Endothelial cell of umbilical vein (primary cell): ENCODE measurements at regions not wholly inside any gene's neighbourhood (a gene's known extent, or its start where the extent isn't known, plus 50 kb on each side); places are given as distances from the start of the nearest gene placed in this dataset.

Experiments
- BruUV-seq: library from RNA; stranded (reverse); fragments of 400-500 nt; replicated peaks from 2 replicates; lab custom pipeline; 2021; lab: Mats Ljungman, UMichigan
- CTCF ChIA-PET: fragments of 300-600, 350-600 bp; sonication (Branson Sonifier 250); formaldehyde crosslinking; loops from one replicate; lab custom pipeline; 2021; ENCODE audit warnings: antibody characterized with exemption, inconsistent platforms; lab: Charles Lee
- POLR2A ChIA-PET: fragments of 300-600, 350-600 bp; sonication (Branson Sonifier 250); formaldehyde crosslinking; loops from one replicate; lab custom pipeline; 2021; ENCODE audit warnings: antibody characterized with exemption, inconsistent platforms; lab: Charles Lee
- DNase-seq: peaks from one replicate; pipeline ENCODE4 v3.0.0-alpha.2; 2011; ENCODE audit warnings: low read depth, low spot score
- FAIRE-seq: peaks from 2 replicates; lab custom pipeline; 2011; peaks lifted over from hg19 to GRCh38; lab: Jason Lieb, UNC
- H2AFZ ChIP-seq: 2 replicates; pipeline ENCODE4 v1.6.0; 2012; ENCODE audit warnings: low read depth, low read length, control low read depth, inconsistent platforms
- H3K27ac ChIP-seq: 2 replicates; pipeline ENCODE4 v1.5.1; 2011; ENCODE audit warnings: low read depth, mild to moderate bottlenecking, control low read depth, low read length, moderate library complexity; ENCODE audit not compliant: insufficient read depth
- H3K27me3 ChIP-seq, 2 experiments: 2 replicates each; pipeline versions ENCODE4 v1.6.0 to v1.6.1; 2011; ENCODE audit warnings: low read length in 2 of 2, mixed read lengths in 1 of 2; ENCODE audit not compliant: control insufficient read depth in 2 of 2, insufficient read depth in 2 of 2
- H3K36me3 ChIP-seq, 2 experiments: 2 replicates in 1 of 2; 3 replicates in 1 of 2; pipeline ENCODE4 v1.5.1; 2011; ENCODE audit warnings: low read length in 2 of 2, mild to moderate bottlenecking in 1 of 2, moderate library complexity in 1 of 2; ENCODE audit not compliant: control insufficient read depth in 2 of 2, insufficient read depth in 2 of 2; ENCODE audit errors: extremely low read depth in 1 of 2
- H3K4me1 ChIP-seq: 3 replicates; pipeline ENCODE4 v1.5.1; 2011; ENCODE audit warnings: mild to moderate bottlenecking, low read length; ENCODE audit not compliant: control insufficient read depth, insufficient read depth; ENCODE audit errors: extremely low read depth
- H3K4me2 ChIP-seq: 2 replicates; pipeline ENCODE4 v1.6.1; 2011; ENCODE audit warnings: low read length, control low read depth, mixed read lengths; ENCODE audit not compliant: insufficient read depth
- H3K4me3 ChIP-seq, 3 experiments: fragments of 200-600 bp in 1 of 3; sonication (generic), shearing (Covaris generic) in 1 of 3; replicated peaks in 1 of 3; 2 replicates each; pipeline ENCODE4 v1.5.1; 2011 to 2016; ENCODE audit warnings: control low read depth in 3 of 3, low read length in 3 of 3, mild to moderate bottlenecking in 2 of 3, inconsistent platforms in 1 of 3, low read depth in 1 of 3, moderate library complexity in 1 of 3; ENCODE audit not compliant: insufficient read depth in 1 of 3
- H3K79me2 ChIP-seq: 2 replicates; pipeline ENCODE4 v1.6.0; 2012; ENCODE audit warnings: low read length, inconsistent platforms; ENCODE audit not compliant: control insufficient read depth, insufficient read depth
- H3K9ac ChIP-seq: replicated peaks from 2 replicates; pipeline ENCODE3; 2011; ENCODE audit warnings: low read length, control low read depth; ENCODE audit not compliant: insufficient read depth; ENCODE audit errors: extremely low read depth
- H3K9me1 ChIP-seq: replicated peaks from 3 replicates; pipeline ENCODE4 v1.6.0; 2011; ENCODE audit warnings: mild to moderate bottlenecking, low read length; ENCODE audit not compliant: control insufficient read depth, insufficient read depth; ENCODE audit errors: extremely low read depth
- H3K9me3 ChIP-seq: replicated peaks from 2 replicates; pipeline ENCODE4 v1.5.1; 2012; ENCODE audit warnings: low read length, inconsistent platforms; ENCODE audit not compliant: control insufficient read depth, insufficient read depth
- H4K20me1 ChIP-seq: replicated peaks from 2 replicates; pipeline ENCODE3; 2011; ENCODE audit warnings: mild to moderate bottlenecking, low read length; ENCODE audit not compliant: control insufficient read depth, insufficient read depth; ENCODE audit errors: extremely low read depth
- CTCF ChIP-seq, 2 donors: IDR thresholded peaks; 1 replicate in 1 of 2; 2 replicates in 1 of 2; pipeline ENCODE4 v1.5.1; 2011; ENCODE audit warnings: low read length in 2 of 2, mild to moderate bottlenecking in 2 of 2, moderate library complexity in 2 of 2, control low read depth in 1 of 2, inconsistent platforms in 1 of 2, low read depth in 1 of 2; ENCODE audit not compliant: insufficient read depth in 1 of 2; ENCODE audit errors: extremely low read depth in 1 of 2
- EZH2 ChIP-seq: IDR thresholded peaks from 2 replicates; pipeline ENCODE4 v1.6.1; 2012; ENCODE audit warnings: borderline replicate concordance, low read depth, mild to moderate bottlenecking, moderate library complexity, low read length, inconsistent platforms; ENCODE audit not compliant: severe bottlenecking
- FOS ChIP-seq: IDR thresholded peaks from 2 replicates; pipeline ENCODE4 v1.6.1; 2011; ENCODE audit warnings: mild to moderate bottlenecking, low read length, moderate library complexity, borderline replicate concordance; ENCODE audit not compliant: insufficient read depth
- GATA2 ChIP-seq: IDR thresholded peaks from 2 replicates; pipeline ENCODE4 v1.7.0; 2011; ENCODE audit warnings: low read depth, mild to moderate bottlenecking, moderate library complexity, mixed read lengths, low read length; ENCODE audit not compliant: insufficient read length, insufficient read depth
- JUN ChIP-seq: IDR thresholded peaks from 2 replicates; pipeline ENCODE4 v1.6.1; 2011; ENCODE audit warnings: borderline replicate concordance, low read depth; ENCODE audit not compliant: insufficient read length, insufficient read depth
- MAX ChIP-seq: IDR thresholded peaks from 2 replicates; pipeline ENCODE4 v1.6.1; 2011; ENCODE audit not compliant: insufficient read depth, insufficient read length
- POLR2A ChIP-seq: IDR thresholded peaks from 2 replicates; pipeline ENCODE4 v1.6.1; 2012; ENCODE audit warnings: low read depth, mild to moderate bottlenecking, control low read depth, low read length
- POLR2AphosphoS5 ChIP-seq: IDR thresholded peaks from 2 replicates; pipeline ENCODE4 v1.6.1; 2012; ENCODE audit warnings: low read depth, mild to moderate bottlenecking, control low read depth, low read length, moderate library complexity; ENCODE audit not compliant: insufficient read depth
- dilution Hi-C: fragments of 300-500 bp; cut with MboI; formaldehyde crosslinking; loops from one replicate; pipeline ENCODE4 v1.15.0; 2019; ENCODE audit warnings: low sequenced_read_pairs; ENCODE audit not compliant: extremely low pct_ligation_motif_present
- intact Hi-C: fragments of 100-400 bp; cut with micrococcal nuclease; formaldehyde crosslinking; loops from one replicate; pipeline ENCODE4 v1.10.0; 2022

- ChIA-PET POLR2A (no interaction called here), CTCF (no interaction called here)
- DNase-seq (no peak), FAIRE-seq (no peak)
- no peaks in the 10 kb centered on the region for H3K79me2 ChIP-seq
- H3K4me2 ChIP-seq: no peak overlapping the region
- no peak overlapping the region for H2AFZ ChIP-seq
- no TSS peak for BruUV-seq
- no peak overlapping the region for H3K9ac ChIP-seq
- no peaks in the 10 kb centered on the region for H3K27me3 ChIP-seq
- H3K27ac ChIP-seq: no peak overlapping the region
- no peaks in the 10 kb centered on the region for H3K36me3 ChIP-seq
- dilution Hi-C loops: no loop called here
- H4K20me1 ChIP-seq: no peaks in the 10 kb centered on the region
- TF ChIP-seq POLR2AphosphoS5: no peak
- no peak overlapping the region for H3K4me3 ChIP-seq
- no peaks in the 10 kb centered on the region for H3K4me1 ChIP-seq
- H3K9me3 ChIP-seq: peaks cover 14% of the 10 kb centered on the region
- no peaks in the 10 kb centered on the region for H3K9me1 ChIP-seq
- intact Hi-C loops: no loop called here
Observed at GRCh38 chr1:5367306-5367705, 624.9 kb downstream of the NPHP4 start.

GRCh38 chr1:5365751-5366150, 626.5 kb downstream of the NPHP4 start:
- intact Hi-C loops: no loop called here

More at GRCh38 chr1:5365751-5366150, 626.5 kb downstream of the NPHP4 start:
- Histone ChIP-seq H3K27me3 (no peaks in the 10 kb centered on the region), H3K9me3 (peaks cover 14% of the 10 kb centered on the region), H3K9me1 (no peaks in the 10 kb centered on the region), H3K4me1 (no peaks in the 10 kb centered on the region), H3K79me2 (no peaks in the 10 kb centered on the region), H2AFZ (no peak overlapping the region), H3K4me2 (no peak overlapping the region), H3K9ac (no peak overlapping the region), H3K4me3 (no peak overlapping the region), H4K20me1 (no peaks in the 10 kb centered on the region), H3K27ac (no peak overlapping the region), H3K36me3 (no peaks in the 10 kb centered on the region)
- FAIRE-seq (no peak), DNase-seq (no peak)
- no TSS peak for BruUV-seq
- POLR2A ChIA-PET: no interaction called here
- TF ChIP-seq MAX (no peak), JUN (no peak), CTCF (IDR thresholded peaks at IDR 0.05; ENCODE audit: extremely low read depth in 1 of 2, insufficient read depth in 1 of 2, low read depth in 1 of 2, low read length in 2 of 2) (no peak), GATA2 (no peak), POLR2A (no peak), POLR2AphosphoS5 (no peak), FOS (no peak), EZH2 (no peak)
- dilution Hi-C loops: no loop called here
- CTCF ChIA-PET: no interaction called here
